ENCODE measurements at regions not wholly inside any gene's neighbourhood (a gene's known extent, or its start where the extent isn't known, plus 50 kb on each side); places are given as distances from the start of the nearest gene placed in this dataset.
A peak's percentile ranks its signal among the peaks of the same experiment; 100 is the strongest.

GRCh38 chr1:65066419-65066765 is 81.6 kb upstream of the AK4 start:
- Histone ChIP-seq H3K4me1 (ENCODE audit: control insufficient read depth in 1 of 2, insufficient read depth in 1 of 2, low read depth in 1 of 2, low read length in 1 of 2) (peaks cover 41 to 51% of the 10 kb centered on the region in 2 experiments), H3K27ac (peak overlapping the region; percentile 100)

DNA sequence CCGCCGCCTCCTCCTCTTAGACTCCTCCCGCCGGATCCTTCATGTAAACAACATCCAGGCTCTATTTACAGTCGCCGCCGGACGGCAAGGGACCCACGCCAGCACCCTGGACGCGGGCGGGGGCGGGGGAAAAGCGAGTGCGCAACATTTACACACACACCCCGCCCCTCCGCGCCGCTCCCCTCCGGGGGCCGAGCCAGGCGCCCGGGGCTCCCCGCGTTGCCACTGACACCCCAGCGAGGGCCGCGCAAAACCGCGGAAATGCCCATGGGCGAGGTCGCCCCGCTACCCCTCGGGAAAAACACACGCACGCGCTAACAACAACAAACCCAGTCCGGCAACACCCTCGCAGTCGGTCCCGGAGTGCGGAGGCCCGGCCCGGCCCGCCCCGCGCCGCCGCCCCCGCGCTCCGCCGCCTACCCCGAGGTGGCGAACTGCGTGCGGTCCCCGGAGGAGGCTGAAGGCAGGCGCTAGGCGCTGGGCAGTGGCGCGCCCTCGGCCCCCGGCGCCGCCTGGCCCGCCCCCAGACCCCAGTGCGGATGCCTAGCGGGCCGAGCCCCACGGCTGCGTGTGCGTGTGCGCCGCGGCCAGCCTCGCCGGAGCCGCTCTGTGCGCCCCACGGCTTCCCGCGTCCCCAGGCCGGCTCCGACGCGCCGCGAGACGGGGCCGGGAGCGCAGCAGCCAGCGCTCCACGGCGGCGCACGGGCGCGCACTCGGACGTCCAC is 81.1 kb upstream of the AK4 start:
- peak; percentile 33 for TF ChIP-seq CTCF (IDR thresholded peaks at IDR 0.05)
- H3K4me3 ChIP-seq (ENCODE audit: low read depth in 1 of 2, low read length in 1 of 2) = peak overlapping the region; percentile 67 to 90
- no peaks in the 10 kb centered on the region for H3K9me3 ChIP-seq
- peaks cover 39 to 51% of the 10 kb centered on the region in 2 experiments for H3K4me1 ChIP-seq (ENCODE audit: control insufficient read depth in 1 of 2, insufficient read depth in 1 of 2, low read depth in 1 of 2, low read length in 1 of 2)
- H3K27ac ChIP-seq = peak overlapping the region; percentile 100
- peaks cover 14% of the 10 kb centered on the region for H3K36me3 ChIP-seq
- no peaks in the 10 kb centered on the region for H3K27me3 ChIP-seq

More at GRCh38 chr1:65066419-65066765, 81.6 kb upstream of the AK4 start:
- no peak for TF ChIP-seq CTCF (IDR thresholded peaks at IDR 0.05)
- H3K27me3 ChIP-seq = no peaks in the 10 kb centered on the region
- H3K4me3 ChIP-seq (ENCODE audit: low read depth in 1 of 2, low read length in 1 of 2) = peak overlapping the region; percentile 67 to 90
- H3K36me3 ChIP-seq = peaks cover 14% of the 10 kb centered on the region
- no peaks in the 10 kb centered on the region for H3K9me3 ChIP-seq

DNA sequence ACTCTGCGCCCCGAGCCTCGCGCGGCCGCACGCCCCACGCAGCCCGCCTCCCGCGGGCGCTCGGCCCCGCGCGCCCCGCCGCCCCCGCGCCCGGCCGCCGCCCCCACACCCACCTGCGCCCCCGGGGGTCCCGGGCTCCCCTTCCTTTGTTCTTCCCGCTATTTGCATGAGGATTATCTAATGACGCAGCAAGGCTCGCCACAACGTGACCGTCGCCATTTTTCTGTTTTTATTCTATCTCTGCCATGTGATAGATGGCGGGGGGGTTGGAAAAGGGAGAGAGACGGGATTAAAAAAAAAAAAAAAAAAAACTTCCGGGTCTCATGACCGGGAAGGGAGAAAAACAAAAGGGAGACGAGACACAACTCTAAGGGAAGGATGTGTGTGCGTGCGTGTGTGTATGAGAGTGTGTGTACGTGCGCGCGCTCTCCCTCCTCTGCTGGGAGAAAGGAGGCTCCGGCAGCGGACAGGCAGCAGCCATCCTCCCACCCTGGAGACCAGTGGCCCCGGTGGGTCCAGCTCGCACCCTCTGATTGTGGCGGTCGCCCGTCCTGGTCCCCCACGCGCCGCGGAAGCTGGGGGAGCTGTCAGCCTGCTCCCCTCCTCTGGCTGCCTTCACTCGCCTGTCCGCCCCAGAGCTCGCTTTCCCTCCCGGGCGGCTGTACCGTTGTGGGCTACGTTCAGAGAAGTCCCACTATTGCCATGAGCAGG is 80.4 kb upstream of the AK4 start:
- peaks cover 13% of the 10 kb centered on the region for H3K36me3 ChIP-seq
- TF ChIP-seq CTCF (IDR thresholded peaks at IDR 0.05) = peak; percentile 13
- peaks cover 31 to 45% of the 10 kb centered on the region in 2 experiments for H3K4me1 ChIP-seq (ENCODE audit: control insufficient read depth in 1 of 2, insufficient read depth in 1 of 2, low read depth in 1 of 2, low read length in 1 of 2)
- no peaks in the 10 kb centered on the region for H3K27me3 ChIP-seq
- peak overlapping the region; percentile 100 for H3K27ac ChIP-seq
- no peaks in the 10 kb centered on the region for H3K9me3 ChIP-seq
- H3K4me3 ChIP-seq (ENCODE audit: low read depth in 1 of 2, low read length in 1 of 2) = peak overlapping the region; percentile 67 to 78

DNA sequence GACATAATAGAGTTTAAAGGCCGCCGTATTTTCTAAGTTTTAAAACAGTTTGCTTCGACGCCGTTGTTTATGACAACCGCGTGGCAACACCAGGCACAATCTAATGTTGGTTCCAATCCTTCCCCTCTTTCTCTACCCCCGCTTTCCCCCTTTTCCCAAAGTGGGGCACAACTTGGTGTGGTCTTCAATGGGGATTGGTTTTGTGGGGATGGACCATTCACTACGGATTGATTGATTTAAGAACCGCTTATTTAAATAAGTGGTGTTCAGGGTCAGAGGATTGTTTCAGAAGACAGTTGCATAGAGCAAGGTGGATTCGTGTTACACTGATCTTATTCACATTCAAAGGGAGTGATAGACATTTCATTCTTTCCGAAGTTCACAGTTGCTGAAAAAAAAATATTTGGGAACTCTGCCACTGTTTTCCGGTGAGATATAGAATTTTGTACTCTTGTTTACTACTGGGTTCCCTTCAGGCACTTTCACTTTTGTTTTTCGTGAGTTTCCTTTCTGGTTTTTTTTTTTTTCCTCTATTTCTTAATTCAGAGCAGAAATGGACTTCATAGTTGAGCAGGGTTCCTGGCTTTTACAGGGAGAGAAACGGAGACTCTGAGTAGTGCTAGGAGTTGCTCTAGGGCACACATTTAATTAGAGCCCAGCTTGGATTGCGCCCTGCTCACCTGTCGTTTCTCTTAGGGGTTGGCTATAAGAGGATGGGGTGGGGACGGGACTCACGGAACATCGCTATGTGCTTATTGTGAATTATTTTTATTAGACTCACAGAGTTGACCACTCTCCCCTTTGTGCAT is 79.6 kb upstream of the AK4 start:
- Histone ChIP-seq H3K36me3 (peaks cover 5% of the 10 kb centered on the region), H3K4me3 (ENCODE audit: low read depth in 1 of 2, low read length in 1 of 2) (peak overlapping the region; percentile 67 to 78), H3K9me3 (no peaks in the 10 kb centered on the region), H3K27ac (peak overlapping the region; percentile 100), H3K27me3 (no peaks in the 10 kb centered on the region), H3K4me1 (ENCODE audit: control insufficient read depth in 1 of 2, insufficient read depth in 1 of 2, low read depth in 1 of 2, low read length in 1 of 2) (peaks cover 24 to 37% of the 10 kb centered on the region in 2 experiments)
- TF ChIP-seq CTCF (IDR thresholded peaks at IDR 0.05) = no peak

DNA sequence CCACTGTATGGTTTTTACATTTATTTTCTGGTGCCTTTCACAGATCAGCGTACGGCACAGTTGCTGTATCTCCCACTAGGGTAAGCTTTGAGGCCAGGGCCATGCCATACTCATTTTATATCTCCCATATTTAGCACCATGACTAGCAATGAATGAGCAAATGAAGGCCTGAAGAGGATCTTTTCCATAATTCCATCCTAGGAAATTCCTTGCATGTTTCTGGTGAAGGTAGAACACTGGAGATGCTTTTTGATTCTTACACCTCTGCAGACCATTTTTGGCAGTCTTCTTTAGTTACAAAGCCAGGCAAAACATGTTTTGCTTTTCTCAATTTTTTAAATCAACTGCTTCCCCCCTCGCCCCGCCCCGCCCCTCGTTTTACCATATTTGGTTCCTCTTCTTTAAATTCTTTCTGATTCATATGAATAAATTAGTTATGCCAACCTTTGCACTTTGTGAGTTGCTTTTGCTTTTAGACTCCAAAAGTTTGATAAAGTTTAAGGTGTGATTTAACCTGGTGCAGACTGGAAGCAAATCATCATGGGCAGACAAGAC is 78.9 kb upstream of the AK4 start:
- Histone ChIP-seq H3K27ac (peak overlapping the region; percentile 100), H3K4me3 (ENCODE audit: low read depth in 1 of 2, low read length in 1 of 2) (peak overlapping the region; percentile 67 to 78), H3K9me3 (no peaks in the 10 kb centered on the region), H3K27me3 (no peaks in the 10 kb centered on the region), H3K4me1 (ENCODE audit: control insufficient read depth in 1 of 2, insufficient read depth in 1 of 2, low read depth in 1 of 2, low read length in 1 of 2) (peaks cover 19 to 32% of the 10 kb centered on the region in 2 experiments), H3K36me3 (peaks cover 4% of the 10 kb centered on the region)
- TF ChIP-seq CTCF (IDR thresholded peaks at IDR 0.05) = no peak
